Hematopoietic multipotent progenitor cell treated with erythropoietin and hydrocortisone succinate and interleukin-3 and kit ligand, for 4 days (in vitro differentiated cells): ENCODE measurements at regions not wholly inside any gene's neighbourhood (a gene's known extent, or its start where the extent isn't known, plus 50 kb on each side); places are given as distances from the start of the nearest gene placed in this dataset.

Experiments
- DNase-seq: peaks from one replicate; pipeline ENCODE4 v3.0.0-alpha.2; 2015

- no peak for DNase-seq
Observed at GRCh38 chr4:11182031-11182430, 246.7 kb downstream of the HS3ST1 start.

GRCh38 chr4:11179796-11180195 lies 248.9 kb downstream of the HS3ST1 start:
- DNase-seq, result no peak

DNA sequence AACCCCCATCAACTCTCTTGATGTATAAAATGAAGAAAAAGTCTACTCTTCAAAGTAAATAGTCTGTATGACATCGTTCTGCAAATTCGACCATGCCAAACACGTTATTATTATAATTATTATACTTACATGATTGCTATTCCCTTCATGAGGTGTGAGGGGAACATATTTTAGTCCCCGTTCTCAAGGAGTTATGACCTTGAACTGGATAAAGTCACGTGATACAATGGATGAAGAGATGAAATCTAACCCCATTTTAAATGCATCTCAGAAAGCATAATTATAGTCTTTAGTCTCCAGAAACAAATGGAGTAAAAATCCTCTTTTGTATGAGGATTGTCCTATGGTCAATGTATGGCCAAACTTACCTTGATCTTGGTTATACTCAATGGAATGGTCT lies 250.3 kb downstream of the HS3ST1 start:
- DNase-seq, result no peak

DNA sequence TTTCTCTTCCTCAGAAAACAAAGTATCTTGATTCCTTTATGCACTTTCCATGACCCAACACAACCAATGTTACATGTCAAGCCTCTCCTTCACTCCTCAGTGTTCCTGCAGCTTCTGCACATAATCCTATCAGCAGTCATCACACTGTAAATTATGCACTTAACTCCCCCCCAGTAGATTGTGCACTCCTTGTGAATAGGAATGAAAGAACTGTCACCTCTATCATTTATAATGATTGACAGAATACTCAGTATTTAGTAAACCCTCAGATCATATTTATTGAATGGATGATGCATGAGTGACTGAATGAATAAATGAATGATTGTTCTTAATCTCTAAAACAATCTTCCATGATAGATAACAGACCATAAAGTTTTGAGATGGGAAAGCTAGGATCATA lies 253.3 kb downstream of the HS3ST1 start:
- no peak for DNase-seq

- DNase-seq, result no peak
Observed at GRCh38 chr4:11166606-11167005, 262.1 kb downstream of the HS3ST1 start.

DNA sequence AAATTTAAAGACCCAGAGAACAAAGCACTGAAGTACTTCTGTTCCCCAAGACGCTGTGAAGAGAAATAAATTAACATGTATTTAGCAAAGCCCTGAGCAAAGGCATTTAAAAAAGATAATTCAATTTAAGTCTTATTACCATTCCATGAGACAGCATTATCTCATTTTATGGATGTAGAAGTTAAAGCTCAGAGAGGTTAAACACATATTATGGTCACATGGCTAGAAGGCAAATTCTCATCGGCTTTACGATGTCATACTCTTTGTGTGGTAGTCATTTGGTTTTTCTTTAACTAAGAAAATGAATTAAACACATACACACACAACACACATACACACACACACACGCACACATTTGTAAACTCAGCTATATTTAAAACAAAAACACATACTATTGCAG lies 262.7 kb downstream of the HS3ST1 start:
- DNase-seq, result no peak

DNA sequence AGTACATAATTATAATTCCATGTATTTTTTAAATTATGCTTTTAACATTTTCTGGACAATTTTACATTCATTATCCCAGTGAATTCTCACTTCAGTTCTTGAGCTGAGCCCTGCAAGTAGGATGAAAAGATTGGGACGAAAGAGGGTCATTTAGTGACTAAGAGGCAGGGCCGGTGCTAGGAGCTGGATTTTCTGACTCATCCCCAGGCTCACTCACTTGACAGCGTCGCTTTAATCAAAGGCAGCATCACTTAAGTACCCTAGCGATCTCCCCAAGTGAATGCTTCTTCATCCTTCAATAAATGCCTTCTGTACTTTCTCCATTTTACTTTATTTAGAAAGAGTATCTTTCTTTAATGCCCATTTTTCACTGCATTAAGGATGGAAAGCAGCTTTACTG lies 263.6 kb downstream of the HS3ST1 start:
- DNase-seq, result no peak

- DNase-seq, result peak; percentile 21
Observed at GRCh38 chr4:11160288-11160687, 268.4 kb downstream of the HS3ST1 start.

GRCh38 chr4:11158971-11159370 lies 269.7 kb downstream of the HS3ST1 start:
- no peak for DNase-seq

DNA sequence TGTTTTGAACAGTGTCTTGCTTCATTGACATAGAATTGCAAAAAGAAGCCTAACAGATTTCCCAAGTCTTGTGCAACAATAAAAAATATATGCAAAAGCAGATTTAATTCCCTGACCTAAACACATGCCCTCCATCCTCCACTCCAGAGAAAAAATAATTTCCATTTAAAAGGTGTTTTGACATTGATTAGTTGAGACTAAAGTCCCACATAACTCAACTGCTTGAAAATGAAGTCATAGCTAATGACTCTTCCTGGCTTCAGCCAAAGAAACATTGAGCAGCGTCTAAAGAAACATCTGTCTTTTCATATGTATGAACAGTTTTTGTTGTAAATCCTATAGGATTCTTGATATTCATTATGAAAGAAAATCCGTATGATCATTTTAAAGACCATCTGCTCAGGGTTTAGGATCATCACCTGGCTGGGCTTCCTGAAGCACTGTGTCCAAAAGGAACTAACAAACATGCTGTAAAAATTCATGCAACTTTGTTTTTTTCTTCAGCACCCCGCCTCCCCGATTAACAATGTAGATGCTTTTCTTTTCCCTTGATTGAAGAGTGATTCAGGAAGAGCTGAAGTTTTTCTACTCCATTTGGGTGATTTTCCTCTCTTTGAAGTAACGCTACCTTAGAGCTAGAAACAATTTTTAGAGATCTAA lies 273.4 kb downstream of the HS3ST1 start:
- DNase-seq, result no peak

DNA sequence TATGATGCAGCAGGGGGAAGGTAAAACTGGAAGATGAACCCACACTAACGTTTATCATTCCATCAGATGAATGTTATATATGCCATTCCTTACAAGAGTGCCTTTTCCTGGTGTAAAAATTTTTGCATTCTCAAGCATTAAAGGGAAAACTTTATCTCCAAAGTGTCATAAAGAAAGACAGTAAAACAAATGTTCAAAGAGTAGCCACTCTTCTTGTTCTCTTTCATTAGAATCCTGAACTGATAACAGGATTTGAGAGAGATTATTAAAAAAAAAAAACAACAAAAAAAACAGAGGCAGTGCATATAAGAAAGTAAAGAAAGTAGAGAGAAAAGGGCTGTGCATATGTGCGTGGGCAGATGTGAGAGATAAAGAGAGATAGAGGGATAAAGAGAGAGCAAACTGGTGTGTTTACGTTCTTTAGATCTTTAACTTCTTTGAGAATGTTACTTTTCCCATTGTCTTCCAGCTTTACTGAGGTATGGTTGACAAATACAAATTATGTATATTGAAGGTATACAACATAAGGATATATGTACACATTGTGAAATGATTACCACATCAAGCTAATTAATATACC lies 275.4 kb downstream of the HS3ST1 start:
- no peak for DNase-seq

DNA sequence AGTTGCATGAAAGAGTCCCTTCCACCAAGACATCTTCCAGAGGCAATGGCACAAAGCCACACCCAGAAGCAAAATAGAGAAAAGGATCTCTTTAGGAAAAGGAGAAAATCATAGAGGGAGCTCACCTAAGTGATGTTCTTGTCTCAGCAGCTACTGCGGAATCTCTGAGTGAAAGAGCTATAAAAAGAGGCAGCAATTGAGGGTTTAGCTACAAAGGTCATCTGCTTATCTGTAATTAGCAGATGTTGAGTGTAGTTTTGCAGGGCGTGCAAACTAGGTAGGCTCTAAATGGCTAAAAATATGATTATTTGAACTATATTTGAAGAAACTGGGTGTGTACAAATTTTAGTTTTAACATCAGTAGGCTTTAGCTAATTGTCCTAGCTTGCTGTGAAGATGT lies 276.0 kb downstream of the HS3ST1 start:
- DNase-seq, result no peak

DNA sequence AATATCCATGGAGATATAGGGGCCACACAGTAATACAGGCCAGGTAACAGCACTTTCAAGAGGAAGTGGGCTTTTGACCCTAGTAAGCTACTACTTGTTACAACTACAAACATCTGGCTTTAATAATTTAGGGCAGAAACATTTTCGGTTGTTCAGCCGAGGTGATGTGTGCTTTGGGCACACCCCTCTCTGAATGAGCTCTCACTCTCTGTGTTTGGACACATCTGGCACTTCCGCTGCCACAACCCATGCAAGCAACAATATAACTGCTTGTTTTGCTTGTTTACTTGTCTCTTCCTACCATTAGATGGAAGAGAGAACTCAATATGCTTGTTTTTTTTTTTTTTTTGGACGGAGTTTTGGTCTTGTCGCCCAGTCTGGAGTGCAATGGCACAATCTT lies 277.2 kb downstream of the HS3ST1 start:
- no peak for DNase-seq

GRCh38 chr4:11149612-11150259 lies 279.0 kb downstream of the HS3ST1 start:
- peak; percentile 5 for DNase-seq

- no peak for DNase-seq
Observed at GRCh38 chr4:11139871-11140270, 288.8 kb downstream of the HS3ST1 start.

DNA sequence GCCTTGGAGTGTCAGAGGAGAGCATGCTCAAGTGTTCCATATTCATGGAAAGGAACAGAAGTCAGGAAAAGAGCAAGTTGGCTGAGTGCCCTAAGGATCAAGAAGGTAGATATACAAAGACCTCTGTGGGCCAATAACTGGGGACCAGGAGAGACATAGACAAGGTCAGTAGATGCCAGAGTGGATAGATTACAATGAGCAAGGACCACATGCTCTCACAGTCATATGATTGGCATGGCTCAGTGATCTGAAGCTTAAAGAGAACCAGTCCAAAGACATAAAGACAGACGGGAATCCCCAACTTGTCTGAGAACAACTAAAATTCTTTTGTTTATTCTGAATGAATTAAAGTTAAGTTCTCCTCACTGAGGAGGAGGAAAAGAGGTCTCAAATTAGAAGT lies 289.7 kb downstream of the HS3ST1 start:
- no peak for DNase-seq

GRCh38 chr4:11134705-11135104 lies 294.0 kb downstream of the HS3ST1 start:
- no peak for DNase-seq

DNA sequence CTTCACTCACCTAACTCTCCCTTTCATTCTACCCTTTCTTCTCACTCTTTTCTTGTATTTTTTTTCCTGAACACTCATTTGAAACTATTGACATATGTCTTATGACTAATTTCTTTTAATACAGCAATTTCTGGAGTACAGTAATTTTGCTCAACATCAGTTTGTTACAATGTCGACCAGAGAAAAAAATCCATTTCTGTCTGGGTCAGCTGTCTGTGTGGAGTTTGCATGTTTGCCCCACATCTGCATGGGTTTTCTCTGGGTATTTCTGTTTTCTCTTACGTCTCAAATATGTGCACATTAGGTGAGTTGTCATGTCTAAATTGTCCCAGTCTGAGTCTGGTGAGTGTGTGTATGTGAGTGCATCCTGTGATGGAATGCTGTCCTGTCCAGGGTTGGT lies 294.8 kb downstream of the HS3ST1 start:
- no peak for DNase-seq

DNA sequence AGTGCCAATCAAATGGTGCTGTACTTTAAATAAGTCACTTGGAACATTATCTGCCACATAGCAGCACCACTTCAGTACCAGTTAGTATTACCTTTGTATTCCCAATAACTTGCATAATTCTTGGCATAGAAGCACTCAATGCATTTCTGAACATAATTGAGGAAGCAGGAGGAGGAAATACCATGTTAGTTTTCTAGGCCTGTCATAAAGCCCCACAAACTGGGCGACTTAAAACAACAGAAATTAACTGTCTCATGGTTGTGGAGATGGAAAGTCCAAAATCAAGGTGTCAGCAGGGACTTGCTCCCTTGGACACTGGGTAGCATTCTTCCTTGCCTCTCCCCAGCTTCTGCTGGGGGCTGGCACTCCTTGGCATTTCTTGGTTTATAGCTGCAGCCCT lies 296.2 kb downstream of the HS3ST1 start:
- no peak for DNase-seq

- DNase-seq, result no peak
Observed at GRCh38 chr4:11131491-11131890, 297.2 kb downstream of the HS3ST1 start.

- DNase-seq, result peak; percentile 46
Observed at GRCh38 chr4:11130195-11130970, 298.3 kb downstream of the HS3ST1 start.

GRCh38 chr4:11120435-11120834 lies 308.3 kb downstream of the HS3ST1 start:
- DNase-seq, result no peak

DNA sequence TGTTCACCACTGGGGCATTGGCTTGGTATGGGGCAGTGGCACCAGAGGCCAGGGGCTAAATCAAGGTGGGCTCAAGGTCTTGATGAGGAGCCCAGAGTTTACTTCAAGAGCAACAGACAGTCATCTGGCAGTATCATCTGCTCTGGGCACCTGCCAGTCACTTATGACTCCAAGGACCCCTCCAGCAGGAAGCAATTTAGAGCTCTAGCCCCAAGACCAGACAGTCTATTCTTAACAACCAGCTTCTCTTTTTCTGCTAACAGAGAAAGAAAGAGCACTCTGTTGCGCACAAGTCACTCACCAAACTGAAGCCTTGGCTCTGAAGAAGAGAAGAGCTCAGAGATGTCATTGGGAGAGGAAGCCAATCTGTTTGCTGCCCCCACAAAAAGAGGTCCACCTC lies 309.2 kb downstream of the HS3ST1 start:
- no peak for DNase-seq

DNA sequence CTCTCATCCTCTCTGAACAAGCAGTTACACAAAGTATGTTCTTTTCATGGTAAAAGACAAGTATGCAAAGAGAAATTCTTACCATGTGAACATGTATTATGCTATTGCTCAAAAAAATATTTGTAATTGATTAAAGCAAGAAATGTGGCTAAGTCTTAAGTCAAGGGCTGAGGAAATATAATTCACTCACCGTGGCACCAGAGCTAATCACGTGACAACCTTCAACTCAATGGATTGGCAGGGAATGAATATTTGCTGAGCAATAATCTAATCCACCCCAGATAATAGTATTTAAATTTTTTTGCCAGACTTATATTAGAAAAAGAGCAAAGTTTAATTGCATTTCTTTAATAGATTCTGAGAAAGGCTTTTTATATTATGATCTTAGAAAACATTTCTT lies 310.2 kb downstream of the HS3ST1 start:
- DNase-seq, result no peak
